Lower leg skin (tissue), 4 donors: ENCODE measurements at regions not wholly inside any gene's neighbourhood (a gene's known extent, or its start where the extent isn't known, plus 50 kb on each side); places are given as distances from the start of the nearest gene placed in this dataset.

ENCODE experiments used
- DNase-seq, 2 donors: peaks; one replicate each; pipeline ENCODE4 v3.0.0-alpha.2; 2019; ENCODE audit warnings: low spot score in 2 of 2
- H3K4me3 ChIP-seq: fragments of 200-600 bp; sonication (generic); 2 replicates; pipeline ENCODE4 v1.5.1; 2017; ENCODE audit warnings: mild to moderate bottlenecking, low read depth; ENCODE audit not compliant: poor library complexity, severe bottlenecking
- POLR2A ChIP-seq, 2 donors: fragments of 450-650 bp; IDR thresholded peaks; one replicate each; pipeline ENCODE4 v1.6.1; 2016 to 2017; ENCODE audit warnings: antibody characterized with exemption in 2 of 2, mild to moderate bottlenecking in 1 of 2, moderate library complexity in 1 of 2
- WGBS, 2 donors: methylation state at CpG; one replicate each; pipeline ENCODE4 v1.1.5; 2018; 5-methylcytosine and 5-hydroxymethylcytosine counted together
- intact Hi-C: fragments of 100-400 bp; cut with DNase I; formaldehyde crosslinking; loops from one replicate; pipeline ENCODE4 v1.15.0; 2023; ENCODE audit warnings: low total_unique reads
- TF ChIP-seq, protein P1 (sequence below), 3 donors: fragments of 450-650 bp; IDR thresholded peaks; one replicate each; pipeline ENCODE4 v1.5.1; 2016; ENCODE audit warnings: antibody characterized with exemption in 3 of 3, mild to moderate bottlenecking in 3 of 3, moderate library complexity in 2 of 3

DNA sequence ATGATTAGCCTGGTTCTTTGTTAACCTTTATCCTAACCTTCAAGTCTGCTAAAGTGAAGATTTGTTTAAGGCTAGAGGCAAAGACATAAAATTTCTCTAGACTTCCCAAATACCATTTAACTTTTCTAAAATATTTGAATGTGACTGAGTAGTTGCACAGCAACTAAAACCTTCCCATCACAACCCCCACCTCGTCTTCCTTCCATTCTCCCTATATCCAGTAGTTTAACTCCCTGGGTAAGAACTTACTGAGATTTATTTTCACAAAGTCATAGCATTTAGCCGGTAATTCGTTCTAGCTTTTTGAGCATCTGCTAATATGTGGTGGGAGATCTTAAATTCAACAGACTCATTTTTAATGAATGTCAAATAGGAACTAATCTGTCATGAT lies 87.9 kb upstream of the AKIRIN2 start:
- intact Hi-C loops, result no loop called here
- 76 to 82% methylated on average over 3 of the region's 3 CpGs for WGBS, 2 donors

DNA sequence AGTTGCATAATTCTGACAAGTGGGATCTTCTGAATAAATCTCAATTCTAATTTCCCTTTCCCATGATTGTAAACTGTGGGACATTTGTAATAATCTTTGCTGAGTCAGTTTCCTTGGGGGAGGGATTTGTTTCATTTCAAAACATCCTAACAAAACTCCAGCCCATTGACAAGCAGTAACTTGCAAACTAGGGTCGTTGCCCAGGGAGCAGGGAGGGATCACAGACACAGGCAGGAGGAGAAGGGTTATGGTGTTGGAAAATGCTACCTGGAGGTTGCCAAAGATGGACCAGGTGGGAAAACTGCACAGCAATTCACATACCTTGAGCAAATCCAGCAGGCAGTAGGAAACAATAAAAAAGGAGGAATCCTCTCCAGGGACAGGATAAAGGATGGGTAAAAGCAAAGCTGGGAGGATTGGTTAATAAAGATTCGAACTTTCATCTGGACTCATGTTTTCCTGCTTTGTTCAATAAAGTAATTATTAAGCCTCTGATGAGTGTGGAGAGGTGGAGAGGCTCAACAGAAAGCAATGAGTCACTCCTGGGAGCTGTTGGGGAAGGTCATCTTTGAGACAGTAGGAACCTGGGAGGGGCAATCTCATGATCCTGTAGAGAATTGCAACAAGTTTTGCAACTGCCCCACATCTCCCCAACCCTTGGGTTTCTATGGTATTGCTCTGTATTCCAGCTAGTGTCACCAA lies 87.3 kb upstream of the AKIRIN2 start:
- no peak overlapping the region for H3K4me3 ChIP-seq
- WGBS, 2 donors, result 13 to 24% methylated on average over 2 of the region's 2 CpGs
- TF ChIP-seq, protein P1, sequence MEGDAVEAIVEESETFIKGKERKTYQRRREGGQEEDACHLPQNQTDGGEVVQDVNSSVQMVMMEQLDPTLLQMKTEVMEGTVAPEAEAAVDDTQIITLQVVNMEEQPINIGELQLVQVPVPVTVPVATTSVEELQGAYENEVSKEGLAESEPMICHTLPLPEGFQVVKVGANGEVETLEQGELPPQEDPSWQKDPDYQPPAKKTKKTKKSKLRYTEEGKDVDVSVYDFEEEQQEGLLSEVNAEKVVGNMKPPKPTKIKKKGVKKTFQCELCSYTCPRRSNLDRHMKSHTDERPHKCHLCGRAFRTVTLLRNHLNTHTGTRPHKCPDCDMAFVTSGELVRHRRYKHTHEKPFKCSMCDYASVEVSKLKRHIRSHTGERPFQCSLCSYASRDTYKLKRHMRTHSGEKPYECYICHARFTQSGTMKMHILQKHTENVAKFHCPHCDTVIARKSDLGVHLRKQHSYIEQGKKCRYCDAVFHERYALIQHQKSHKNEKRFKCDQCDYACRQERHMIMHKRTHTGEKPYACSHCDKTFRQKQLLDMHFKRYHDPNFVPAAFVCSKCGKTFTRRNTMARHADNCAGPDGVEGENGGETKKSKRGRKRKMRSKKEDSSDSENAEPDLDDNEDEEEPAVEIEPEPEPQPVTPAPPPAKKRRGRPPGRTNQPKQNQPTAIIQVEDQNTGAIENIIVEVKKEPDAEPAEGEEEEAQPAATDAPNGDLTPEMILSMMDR (IDR thresholded peaks at IDR 0.05), result no peak
- TF ChIP-seq POLR2A (IDR thresholded peaks at IDR 0.05), result no peak
- intact Hi-C loops, result no loop called here
- peak in 1 of 2 donors; percentile 35 for DNase-seq

More for the DNA sequence above, 87.9 kb upstream of the AKIRIN2 start:
- TF ChIP-seq POLR2A (IDR thresholded peaks at IDR 0.05), result no peak
- TF ChIP-seq, protein P1 (IDR thresholded peaks at IDR 0.05), result no peak
- no peak for DNase-seq
- H3K4me3 ChIP-seq, result no peak overlapping the region

DNA sequence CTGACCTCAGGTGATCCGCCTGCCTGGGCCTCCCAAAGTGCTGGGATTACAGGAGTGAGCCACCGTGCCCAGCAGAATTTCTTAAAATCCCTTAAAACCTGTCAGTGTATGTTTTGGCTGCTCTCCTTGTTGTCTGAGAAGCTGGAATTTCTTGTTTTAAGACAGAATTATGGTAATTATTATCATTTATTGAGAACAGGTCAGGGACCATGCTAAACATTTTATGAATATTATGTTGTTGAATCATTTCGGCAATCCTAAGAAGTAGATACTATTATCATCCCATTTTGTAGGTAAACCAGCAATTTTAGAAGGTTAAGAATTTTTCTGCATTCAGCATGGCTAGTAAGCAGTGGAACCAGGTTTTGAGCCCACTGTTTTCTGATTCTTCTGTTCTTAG lies 86.1 kb upstream of the AKIRIN2 start:
- 91 to 98% methylated on average over 3 of the region's 3 CpGs for WGBS, 2 donors
- intact Hi-C loops, result no loop called here

DNA sequence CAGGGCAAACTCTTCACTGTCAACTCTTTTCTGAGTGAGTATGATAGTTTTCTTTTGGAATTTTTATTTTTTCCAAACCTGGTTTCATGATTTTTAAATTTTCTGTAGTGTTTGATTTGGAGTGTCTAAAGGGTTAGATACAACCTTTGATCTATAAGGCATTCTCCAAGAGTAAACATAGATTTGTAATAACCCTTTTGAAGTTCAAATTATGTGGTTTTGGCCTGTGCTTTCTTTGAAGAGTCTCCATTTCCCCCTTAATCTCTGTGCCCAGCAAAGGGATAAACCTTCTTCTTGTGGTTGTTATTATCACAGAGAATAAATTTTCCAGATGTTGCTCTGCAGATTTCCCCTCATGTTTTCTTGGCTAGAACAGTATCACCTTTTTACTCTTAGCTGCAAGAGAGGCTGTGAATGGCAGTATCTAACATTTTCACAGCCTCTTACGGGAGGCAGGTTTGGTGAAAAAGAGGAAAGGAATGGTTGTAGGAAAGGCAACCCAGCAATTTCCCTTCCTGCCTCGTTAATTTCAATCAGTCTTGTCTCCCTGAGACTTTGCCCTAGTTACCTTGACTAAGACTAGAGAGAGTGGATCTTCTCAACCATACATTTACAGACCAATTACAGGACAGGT lies 83.3 kb upstream of the AKIRIN2 start:
- no peak overlapping the region for H3K4me3 ChIP-seq
- TF ChIP-seq, protein P1 (IDR thresholded peaks at IDR 0.05), result no peak
- TF ChIP-seq POLR2A (IDR thresholded peaks at IDR 0.05), result no peak
- DNase-seq, result no peak
- intact Hi-C loops, result no loop called here
- 81 to 91% methylated on average over 2 of the region's 2 CpGs for WGBS, 2 donors

More for the DNA sequence above, 86.1 kb upstream of the AKIRIN2 start:
- no peak for TF ChIP-seq POLR2A (IDR thresholded peaks at IDR 0.05)
- TF ChIP-seq, protein P1 (IDR thresholded peaks at IDR 0.05), result no peak
- no peak overlapping the region for H3K4me3 ChIP-seq
- DNase-seq, result no peak

DNA sequence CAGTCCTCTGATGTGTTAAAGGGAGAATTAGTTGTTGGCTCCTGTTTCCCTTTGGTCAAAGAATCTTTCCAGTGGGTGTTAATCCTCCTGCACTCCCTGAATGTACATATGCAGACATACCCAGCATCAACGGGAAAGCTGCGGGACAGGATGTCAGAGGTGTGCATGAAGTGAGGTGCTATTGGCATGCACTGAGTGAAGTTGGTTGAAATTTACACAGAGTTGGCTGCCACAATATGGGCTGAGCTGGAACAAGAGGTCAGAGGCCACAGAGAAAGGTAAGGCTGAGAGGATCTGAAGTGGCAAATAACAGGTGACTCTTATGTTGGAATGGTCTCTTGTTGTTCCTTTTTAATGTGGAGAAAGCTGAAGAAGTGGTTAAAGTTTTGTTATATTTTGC lies 82.7 kb upstream of the AKIRIN2 start:
- WGBS, 2 donors, result 62 to 73% methylated on average over 2 of the region's 2 CpGs
- no peak overlapping the region for H3K4me3 ChIP-seq
- no peak for TF ChIP-seq POLR2A (IDR thresholded peaks at IDR 0.05)
- TF ChIP-seq, protein P1 (IDR thresholded peaks at IDR 0.05), result no peak
- no peak for DNase-seq
- intact Hi-C loops, result no loop called here
